ENCODE measurements at regions not wholly inside any gene's neighbourhood (a gene's known extent, or its start where the extent isn't known, plus 50 kb on each side); places are given as distances from the start of the nearest gene placed in this dataset.
A peak's percentile ranks its signal among the peaks of the same experiment; 100 is the strongest.

DNA sequence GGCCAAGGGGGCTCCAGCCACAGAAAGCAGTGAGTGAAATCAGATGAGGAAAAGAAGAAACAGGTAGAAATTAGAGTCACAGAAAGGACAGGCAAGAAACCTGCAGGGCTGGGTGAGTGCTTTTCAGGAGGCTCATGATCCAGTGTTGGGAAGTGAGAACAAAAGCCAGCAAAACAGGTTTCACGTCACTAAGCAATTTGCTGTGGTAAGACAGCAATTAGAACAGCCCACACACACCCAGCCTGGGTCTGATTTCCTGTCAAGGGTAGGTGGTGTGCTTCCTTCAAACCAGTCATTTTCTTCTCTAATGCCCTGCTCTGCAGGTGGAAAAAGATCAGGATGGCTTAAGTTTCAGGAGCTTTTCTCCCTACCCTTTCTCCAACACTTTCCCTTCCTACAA, 52.9 kb upstream of the XDH start:
- Histone ChIP-seq H4K5ac (ENCODE audit: insufficient read length, low read depth, low read length) (no peak overlapping the region), H3K9me3 (ENCODE audit: control insufficient read depth, low read depth, low read length) (no peaks in the 10 kb centered on the region), H3K4ac (ENCODE audit: low read depth, low read length) (no peak overlapping the region), H3K27ac (ENCODE audit: insufficient read length, low read depth, low read length) (no peak overlapping the region), H2BK120ac (ENCODE audit: low read depth, low read length, poor library complexity, severe bottlenecking) (no peak overlapping the region), H3K4me1 (ENCODE audit: insufficient read depth, low read length) (peaks cover 2% of the 10 kb centered on the region; the same call in 1 of the 2 replicates), H3K4me2 (ENCODE audit: insufficient read depth, insufficient read length, low read length) (no peak overlapping the region), H3K23ac (ENCODE audit: insufficient read length, low read depth, low read length) (no peak overlapping the region), H4K91ac (ENCODE audit: insufficient read length, low read depth, low read length) (no peak overlapping the region), H3K79me1 (ENCODE audit: insufficient read depth, low read depth, low read length, poor library complexity, severe bottlenecking) (no peaks in the 10 kb centered on the region), H3K79me2 (ENCODE audit: insufficient read depth, low read length) (no peaks in the 10 kb centered on the region), H3K9ac (ENCODE audit: extremely low read depth, insufficient read length, low read length) (no peak overlapping the region), H2BK20ac (ENCODE audit: low read depth, low read length, poor library complexity, severe bottlenecking) (peak overlapping the region; percentile 60), H4K8ac (replicated peaks; ENCODE audit: insufficient read length, low read depth, low read length) (no peak overlapping the region), H3K27me3 (ENCODE audit: insufficient read depth, low read length) (no peaks in the 10 kb centered on the region), H2AK5ac (ENCODE audit: insufficient read length, low read length) (no peak overlapping the region), H3K56ac (ENCODE audit: insufficient read length, low read depth, low read length) (no peak overlapping the region), H3K14ac (ENCODE audit: insufficient read depth, low read length) (no peak overlapping the region), H3K18ac (ENCODE audit: insufficient read length, low read depth, low read length) (no peak overlapping the region), H4K20me1 (ENCODE audit: control insufficient read depth, insufficient read depth, insufficient read length) (no peaks in the 10 kb centered on the region), H2BK12ac (ENCODE audit: insufficient read length, low read depth, low read length) (no peak overlapping the region), H2BK15ac (ENCODE audit: low read depth, low read length) (no peak overlapping the region), H3K23me2 (ENCODE audit: insufficient read length, low read depth, low read length, poor library complexity, severe bottlenecking) (no peaks in the 10 kb centered on the region), H2AFZ (ENCODE audit: low read length) (no peak overlapping the region), H2BK5ac (ENCODE audit: insufficient read length, low read length) (no peak overlapping the region), H3T11ph (ENCODE audit: low read length) (no peak overlapping the region)
- H3K4me1 Mint-ChIP-seq = peaks cover 12 to 14% of the 10 kb centered on the region in 2 experiments
- TF ChIP-seq, protein P1, sequence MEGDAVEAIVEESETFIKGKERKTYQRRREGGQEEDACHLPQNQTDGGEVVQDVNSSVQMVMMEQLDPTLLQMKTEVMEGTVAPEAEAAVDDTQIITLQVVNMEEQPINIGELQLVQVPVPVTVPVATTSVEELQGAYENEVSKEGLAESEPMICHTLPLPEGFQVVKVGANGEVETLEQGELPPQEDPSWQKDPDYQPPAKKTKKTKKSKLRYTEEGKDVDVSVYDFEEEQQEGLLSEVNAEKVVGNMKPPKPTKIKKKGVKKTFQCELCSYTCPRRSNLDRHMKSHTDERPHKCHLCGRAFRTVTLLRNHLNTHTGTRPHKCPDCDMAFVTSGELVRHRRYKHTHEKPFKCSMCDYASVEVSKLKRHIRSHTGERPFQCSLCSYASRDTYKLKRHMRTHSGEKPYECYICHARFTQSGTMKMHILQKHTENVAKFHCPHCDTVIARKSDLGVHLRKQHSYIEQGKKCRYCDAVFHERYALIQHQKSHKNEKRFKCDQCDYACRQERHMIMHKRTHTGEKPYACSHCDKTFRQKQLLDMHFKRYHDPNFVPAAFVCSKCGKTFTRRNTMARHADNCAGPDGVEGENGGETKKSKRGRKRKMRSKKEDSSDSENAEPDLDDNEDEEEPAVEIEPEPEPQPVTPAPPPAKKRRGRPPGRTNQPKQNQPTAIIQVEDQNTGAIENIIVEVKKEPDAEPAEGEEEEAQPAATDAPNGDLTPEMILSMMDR (conservative IDR thresholded peaks at IDR 0.05) = no peak
- H3K36me3 Mint-ChIP-seq (ENCODE audit: insufficient read depth in 1 of 3, low read depth in 3 of 3) = peaks cover 6 to 16% (median 9%) of the 10 kb centered on the region in 3 experiments
- no peaks in the 10 kb centered on the region for H3K27me3 Mint-ChIP-seq (ENCODE audit: low read depth)
- peaks cover 3 to 4% of the 10 kb centered on the region in 2 experiments; a peak in 2 of 5 replicates for H3K9me3 Mint-ChIP-seq
- peak overlapping the region in 2 of 3 experiments; percentile 65 to 71; a peak in 4 of 7 replicates for H3K27ac Mint-ChIP-seq
- DNase-seq = no peak
- no peak overlapping the region for H3K4me3 Mint-ChIP-seq
- no CpG with 5 or more reads among the region's 1 CpG for WGBS (ENCODE audit: extremely low coverage, insufficient read length, low lambda C conversion rate)

All from H9 (cell line).